HG03103 (cell line): ENCODE measurements at regions not wholly inside any gene's neighbourhood (a gene's known extent, or its start where the extent isn't known, plus 50 kb on each side); places are given as distances from the start of the nearest gene placed in this dataset.
"Not testable (repeated sequence)": the region's sequence is repeated elsewhere in the genome, so short reads cannot be mapped to it uniquely, and the experiment has no call there.

Experiments used
- ATAC-seq: cut with Tn5 transposase; IDR thresholded peaks from one replicate; pipeline ENCODE4 v1.9.1; 2021; ENCODE audit warnings: low read depth; ENCODE audit not compliant: unreplicated experiment

DNA sequence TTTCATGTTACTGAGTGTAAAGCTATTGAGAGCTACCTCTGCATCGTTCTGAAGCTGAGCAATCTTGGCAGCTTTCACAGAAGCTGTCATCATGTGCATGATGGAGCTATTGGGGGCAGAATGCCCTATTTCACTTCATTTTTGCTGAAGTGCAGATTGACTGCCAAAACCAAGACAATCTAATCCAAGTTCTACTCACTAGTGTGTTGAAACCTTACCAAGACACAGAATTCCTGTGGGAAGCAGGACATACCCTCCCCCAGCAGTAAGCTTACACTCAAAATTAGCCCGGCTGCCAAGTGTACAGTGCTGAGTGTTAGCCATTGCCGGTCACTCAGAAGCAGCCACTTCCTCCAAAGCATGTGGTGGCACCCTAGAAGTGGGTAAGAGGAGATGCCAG lies 177.3 kb upstream of the TENT5A start:
- ATAC-seq: no peak

DNA sequence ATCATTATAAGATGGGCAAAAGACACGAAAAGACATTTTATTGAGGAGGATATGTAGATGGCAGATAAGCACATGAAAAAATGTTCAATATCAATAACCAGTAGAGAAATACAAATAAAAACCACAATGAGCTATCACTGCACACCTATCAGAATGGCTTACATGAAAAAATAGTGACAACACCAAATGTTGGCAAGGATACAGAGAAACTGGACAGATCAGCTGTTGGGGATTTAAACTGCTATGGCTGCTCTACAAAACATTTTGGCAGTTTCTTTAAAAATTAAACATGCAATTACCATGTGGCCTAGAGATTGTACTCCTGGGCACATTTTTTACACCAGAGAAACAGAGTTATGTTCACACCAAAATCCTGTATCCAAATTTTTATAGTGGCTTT lies 172.7 kb upstream of the TENT5A start:
- ATAC-seq: no peak

DNA sequence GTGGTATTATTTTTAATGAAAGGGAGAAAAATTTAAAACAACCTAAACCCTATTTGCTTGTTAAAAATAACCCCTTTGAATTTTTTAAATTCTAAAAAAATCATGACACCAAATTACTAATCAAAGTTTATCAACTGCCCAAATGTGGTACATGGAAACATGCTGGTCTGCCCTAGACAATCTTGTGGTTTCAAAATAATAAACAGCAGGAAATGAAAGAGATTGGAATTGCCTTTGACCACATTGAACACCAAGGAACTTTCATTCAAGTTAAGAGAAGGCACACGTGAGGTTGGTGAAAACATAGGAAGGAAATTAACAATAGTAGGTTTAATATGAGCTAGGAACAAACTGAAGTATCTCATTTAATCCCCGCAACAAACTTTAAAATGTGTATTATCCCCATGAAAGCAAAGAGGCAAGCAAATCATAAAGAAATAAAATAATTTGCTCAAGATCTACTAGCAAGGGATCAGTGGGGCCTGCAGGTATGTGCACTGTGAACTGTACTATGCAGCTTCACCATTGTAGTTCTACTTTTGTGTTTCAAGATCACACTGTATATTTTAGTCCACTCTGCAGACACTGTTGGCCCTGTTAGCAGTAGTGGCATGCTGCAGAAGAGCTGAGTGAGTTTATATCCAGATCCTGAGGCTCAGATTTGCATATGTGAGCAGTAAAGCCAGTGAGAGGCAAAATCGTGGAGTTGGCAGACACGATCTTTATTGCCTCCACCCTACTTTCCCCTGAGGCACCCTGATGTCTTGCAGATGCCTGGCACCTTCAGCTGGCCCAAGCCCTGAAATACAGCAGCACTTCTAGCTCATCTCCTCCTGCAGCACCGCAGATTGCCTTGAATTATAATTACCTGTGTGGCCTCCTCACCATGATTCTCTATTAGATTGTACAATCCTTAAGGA lies 157.8 kb upstream of the TENT5A start:
- no peak for ATAC-seq

DNA sequence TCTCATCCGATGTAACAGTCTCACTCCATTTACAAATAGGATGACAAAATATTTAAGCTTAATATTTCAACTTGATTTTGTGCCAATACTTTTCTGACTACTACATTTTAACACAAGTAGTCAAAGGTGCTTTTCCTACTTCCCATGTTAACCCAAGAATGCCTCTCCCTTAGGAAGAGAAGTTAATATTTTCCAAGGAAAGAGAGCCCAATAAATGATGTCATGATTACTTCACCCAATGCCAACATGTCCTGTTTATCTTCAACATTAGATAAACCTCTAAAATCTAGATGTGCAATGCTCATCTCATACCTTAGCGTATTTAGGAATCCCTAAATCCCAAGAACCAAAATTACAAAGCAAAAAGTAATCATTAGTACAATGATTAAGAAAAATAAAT lies 156.7 kb upstream of the TENT5A start:
- ATAC-seq: no peak

DNA sequence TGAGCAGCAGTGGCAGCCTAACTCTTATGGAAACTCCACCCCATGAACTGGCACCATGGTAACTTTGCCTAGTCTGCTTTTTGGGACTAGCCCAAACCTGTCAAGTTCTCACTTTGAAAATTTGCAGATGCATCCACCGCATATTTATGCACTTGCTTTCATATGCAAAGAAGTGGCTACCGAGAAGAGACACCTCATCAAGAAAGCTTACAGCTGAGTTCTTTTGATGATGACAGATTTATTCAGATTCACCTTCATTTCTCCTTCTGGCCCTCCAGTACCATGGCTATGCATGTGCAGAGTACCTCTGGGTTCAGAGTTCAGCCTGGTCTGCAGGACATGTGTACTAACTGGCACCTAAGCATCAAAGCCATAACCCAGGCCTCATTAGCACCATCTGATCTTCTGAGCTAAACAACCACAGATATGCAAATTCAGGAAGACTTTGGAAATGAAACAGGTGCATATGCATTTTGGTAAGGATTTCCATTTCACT lies 154.3 kb upstream of the TENT5A start:
- ATAC-seq: no peak

DNA sequence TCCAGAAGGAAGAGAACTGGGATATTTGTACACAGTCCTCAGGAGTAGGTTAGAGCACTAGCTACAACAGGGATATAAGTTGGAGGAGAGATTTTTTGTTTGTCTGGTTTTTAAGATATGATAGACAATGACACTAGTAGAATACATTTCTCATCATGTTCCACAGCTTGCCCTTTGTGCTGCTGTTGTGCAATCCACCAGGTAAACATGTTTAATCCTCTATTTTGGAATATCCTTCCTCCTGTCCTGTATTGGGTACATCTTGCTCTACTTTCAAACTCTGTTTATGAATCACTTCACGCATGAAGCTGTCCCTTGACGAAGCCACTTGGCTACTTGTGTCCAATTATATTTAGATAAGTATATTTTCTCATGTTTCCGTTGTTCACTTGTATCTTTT lies 153.6 kb upstream of the TENT5A start:
- ATAC-seq: no peak

DNA sequence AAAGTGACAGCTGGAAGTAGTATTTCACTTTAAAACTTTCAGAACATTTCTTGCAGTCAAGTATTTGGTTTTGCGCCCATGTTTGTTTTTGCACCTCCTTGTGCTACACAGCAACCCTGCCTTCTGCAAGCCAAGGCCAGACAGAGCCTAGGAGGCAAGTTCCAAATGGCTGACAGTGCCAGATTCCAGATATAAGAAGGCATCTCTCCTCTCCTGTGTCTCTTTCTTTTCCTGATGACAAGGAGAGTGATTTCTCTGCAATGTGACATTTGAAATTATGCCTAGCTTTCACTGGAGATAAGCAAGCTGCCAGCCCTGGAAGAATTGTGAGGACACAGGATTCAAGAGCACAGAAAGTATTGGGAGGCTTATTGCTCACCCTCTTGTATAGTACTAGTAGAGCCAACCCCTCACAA lies 149.1 kb upstream of the TENT5A start:
- ATAC-seq: no peak

DNA sequence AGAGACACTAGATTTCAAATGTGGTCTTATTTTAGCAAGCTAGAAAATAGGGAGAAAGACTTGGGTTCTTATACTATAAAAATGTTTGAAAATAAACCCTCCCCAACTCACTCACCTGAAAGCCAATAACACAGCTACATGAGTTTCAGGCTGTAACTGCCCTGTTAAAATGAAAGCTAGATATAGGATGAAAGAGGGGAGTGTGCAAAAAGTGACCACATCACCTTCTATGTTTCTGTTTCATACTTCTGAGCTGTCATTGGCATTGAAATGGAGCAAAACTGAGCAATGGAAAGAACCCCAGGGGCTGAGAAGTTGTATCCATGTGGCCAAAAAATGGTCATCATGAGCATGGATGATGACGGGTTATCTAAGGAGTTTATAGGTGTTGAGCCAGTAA lies 148.1 kb upstream of the TENT5A start:
- ATAC-seq: no peak

DNA sequence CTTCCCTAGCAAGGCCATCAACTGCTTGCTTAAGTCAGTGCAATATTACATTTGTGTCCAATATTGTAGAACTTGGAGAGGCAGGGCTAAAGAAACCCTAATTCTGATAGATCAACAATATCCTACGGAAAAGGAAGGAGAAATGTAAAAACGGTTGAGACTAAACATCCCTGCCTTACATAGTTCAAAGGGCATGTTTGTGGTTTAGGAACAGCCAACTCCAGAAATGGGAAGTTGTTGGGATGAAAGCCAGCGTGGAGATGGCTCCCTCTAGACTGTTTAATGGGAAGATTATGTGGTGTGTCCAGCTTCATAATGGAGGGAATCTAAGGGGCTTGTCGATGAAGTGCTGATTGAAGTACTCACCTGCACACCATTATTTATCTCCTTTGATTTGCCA lies 145.3 kb upstream of the TENT5A start:
- no peak for ATAC-seq

DNA sequence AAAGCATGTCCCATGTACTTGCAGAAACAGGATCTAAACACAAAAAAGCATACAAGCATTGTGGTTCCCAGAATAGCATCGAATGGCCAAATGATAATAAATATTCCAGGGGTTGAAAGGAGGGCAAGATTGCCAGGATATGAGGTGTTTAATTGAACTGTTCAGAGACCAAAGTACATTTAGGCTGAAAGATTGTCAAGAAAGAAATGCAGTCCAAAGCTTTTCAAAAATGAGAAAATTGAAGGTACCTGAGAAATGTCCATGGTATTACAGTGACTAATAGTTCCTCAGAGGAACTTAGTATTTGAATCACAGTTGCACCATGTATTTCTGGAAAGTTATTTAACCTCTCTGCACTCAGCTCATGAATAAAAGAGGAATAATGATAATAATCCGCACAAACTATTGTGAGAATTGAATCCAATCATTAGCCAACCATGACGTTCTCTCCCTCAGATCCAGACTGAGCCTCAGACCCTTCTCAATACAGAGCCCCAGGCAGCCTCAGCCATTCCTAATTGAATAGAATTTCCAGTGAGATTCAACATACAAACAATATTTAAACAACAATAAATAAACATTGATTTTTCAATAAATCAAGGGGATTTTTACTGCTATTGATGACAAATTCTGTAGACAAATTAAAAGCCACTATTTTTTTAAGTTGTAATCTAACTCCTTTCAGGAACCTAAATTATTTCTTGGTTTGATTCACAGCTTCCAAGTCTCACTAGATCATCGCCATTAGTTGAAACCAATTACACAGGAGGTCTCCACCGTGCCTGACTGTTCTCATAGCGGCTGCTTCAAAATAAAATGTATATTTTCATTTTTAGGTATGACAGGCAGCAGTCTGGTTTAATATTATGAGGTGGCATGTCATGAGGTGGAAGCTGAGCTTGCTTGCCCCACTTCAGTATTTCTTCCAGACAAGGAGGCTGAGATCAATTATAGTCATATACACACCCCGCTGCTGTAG lies 144.3 kb upstream of the TENT5A start:
- ATAC-seq: no peak

DNA sequence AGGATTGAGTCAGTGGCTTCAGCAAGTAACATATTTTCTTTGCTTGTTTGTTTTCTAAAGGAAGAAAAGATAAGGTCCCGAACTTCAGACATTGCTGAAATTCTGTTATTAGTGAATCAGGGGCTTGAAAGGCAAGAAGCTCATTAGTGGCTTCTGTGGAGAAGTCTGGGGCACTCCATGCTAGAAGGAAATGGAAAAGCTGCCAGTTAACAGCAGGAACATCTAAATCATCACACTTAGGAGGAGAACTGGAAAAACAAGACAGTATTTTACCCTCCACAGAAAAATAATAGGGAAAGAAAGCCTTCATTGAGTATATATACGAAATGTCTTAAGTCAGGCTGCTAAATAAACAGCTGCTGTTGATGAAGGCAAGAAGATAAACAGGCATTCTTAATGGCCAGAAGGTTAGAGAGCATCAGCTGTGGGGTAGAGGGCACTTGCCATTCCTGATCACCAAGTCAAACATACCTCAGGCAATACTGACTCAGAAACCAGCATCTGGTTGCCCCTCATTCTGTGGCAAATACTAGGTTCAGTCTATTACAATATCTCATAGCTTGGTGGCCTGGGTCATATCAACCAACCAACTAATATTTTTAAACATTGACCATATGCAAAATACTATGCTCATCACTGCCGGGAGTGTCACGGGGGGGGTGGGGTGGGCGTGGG lies 143.2 kb upstream of the TENT5A start:
- no peak for ATAC-seq

DNA sequence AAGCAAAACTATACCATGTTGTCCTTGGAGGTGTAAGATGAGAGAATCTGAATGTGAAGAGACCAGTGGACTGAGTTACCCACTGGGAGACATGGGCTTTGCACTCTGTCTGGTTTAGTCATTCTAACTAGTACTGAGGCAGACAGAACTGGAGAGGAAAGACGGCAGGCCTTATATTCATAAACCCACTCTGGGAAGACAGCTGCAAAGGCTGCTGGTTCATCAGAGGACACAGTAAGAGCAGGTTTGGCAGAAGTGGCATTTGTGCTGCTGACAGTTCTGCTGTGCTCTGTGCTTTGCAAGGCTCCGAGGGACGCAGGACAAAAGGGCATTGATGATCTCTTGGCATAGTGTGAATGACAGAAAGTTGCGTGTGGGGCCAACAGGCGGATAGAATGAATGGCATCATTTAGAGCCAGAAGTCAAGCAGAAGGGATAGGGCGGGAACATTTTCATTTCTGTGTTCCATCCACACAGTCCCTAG lies 142.3 kb upstream of the TENT5A start:
- no peak for ATAC-seq

DNA sequence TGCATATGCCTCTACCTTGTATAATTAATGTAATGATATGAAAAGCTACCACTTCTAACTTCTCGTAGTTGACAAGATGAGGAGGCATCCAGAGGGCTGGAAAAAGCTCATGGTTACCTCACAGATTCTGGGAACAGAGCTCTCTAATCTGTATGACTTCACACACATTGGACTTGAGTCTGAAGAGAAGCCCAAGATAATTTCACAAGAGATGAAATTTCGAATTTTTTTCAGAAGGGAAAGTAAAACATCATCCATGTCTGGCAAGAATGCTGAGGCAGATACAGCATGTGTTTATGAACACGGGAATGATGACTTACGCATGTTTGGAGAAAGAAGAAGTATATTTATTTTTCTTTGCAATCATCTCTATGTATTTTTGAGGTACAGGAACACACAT lies 141.8 kb upstream of the TENT5A start:
- ATAC-seq: no peak

DNA sequence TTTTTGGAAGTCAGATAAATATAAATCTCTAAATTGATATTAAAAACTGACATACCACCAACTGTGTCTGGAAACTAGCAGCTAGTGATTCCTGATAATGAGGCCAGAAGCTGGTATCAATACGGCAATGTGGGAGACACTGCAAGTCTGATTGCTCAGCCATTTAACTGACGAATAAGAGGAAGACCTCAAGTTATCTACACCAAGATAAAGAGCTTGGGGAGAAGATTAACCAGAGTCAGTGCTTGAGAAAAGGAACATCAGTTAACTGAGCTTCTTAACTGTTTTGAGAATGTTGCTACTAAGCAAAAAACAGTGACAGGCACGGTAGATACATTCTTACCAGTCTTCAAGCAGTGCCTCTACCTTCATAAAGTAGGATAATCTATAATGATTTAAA lies 140.4 kb upstream of the TENT5A start:
- no peak for ATAC-seq

DNA sequence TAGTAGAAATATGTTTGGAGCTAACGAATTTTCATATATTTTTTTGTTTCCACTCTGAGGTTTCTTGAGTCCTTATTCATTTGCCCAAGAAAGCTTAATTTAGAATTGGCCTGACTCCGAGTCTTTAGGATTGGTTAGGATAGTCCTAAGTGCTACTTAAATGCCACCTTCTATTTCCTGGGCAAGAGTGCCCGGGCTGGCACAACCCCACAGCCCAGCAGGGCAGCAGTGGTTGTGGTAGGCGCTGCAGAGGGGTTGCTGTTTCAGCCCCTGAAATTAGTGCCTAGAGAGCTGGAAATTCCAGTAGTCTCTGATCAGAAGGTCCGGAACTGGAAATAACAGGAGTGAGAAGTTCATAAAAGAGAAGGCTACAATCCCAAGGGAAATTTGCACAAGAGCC lies 139.4 kb upstream of the TENT5A start:
- ATAC-seq: no peak

DNA sequence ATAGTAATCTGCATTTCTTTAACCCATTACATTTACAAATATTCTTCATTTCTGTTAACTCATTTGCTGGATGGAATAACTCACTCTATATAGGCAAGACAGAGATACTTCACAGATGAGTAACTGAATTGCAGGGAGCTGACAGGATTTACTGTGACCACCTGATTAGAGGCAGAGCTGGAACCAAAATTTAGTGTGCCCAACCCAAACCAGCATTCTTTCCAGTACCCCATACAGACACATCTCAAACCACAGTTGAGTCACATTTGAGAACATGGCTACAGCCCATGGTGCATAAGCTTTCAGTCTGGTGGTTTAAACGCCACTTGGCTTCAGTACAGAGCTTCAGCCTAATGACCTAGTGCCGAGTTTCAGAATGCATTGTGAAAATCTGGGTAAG lies 138.4 kb upstream of the TENT5A start:
- no peak for ATAC-seq

DNA sequence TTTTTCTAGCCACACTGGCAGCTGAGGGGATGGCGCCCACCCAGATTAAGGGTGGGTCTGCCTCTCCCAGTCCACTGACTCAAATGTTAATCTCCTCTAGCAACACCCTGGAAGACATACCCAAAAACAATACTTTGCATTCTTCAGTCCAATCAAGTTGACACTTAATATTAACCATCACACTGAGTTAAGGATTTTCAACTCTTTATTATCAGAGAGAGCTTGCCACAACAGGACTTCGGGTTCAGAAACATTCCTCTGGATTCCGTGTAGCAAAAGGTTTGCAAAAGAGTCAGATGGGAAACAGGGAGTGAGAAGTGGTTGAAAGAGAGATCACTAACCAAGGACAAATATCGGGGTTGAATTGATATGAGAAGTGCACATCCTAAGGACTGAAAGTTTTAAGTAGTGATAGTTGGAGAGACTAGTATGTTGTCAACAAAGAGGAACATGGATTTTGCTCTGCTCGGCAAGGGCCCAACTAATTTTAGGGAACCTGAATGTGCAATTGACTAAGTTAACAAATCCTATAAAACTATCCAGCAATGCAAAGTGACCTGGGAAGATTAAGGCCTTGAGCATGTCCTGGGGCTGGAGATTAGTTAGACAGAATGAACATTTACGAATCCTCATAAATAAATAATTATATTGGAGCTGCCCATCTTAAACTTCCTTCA lies 137.0 kb upstream of the TENT5A start:
- no peak for ATAC-seq

DNA sequence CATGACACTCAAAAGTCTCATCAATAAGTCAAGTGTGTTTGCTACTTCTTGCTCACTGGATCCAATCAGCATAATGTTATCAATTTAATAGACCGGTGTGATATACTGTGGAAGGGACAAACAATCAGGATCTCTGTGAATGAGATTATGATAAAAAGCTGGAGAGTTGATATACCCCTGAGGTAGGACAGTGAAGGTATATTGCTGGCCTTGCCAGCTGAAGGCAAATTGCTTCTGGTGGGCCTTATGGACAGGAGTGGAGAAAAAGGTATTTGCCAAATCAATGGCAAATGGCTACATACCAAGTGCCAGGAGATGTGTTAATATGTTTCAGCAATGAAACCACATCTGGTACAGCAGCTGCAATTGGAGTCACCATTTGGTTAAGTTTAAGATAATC lies 134.4 kb upstream of the TENT5A start:
- ATAC-seq: not testable (repeated sequence)

DNA sequence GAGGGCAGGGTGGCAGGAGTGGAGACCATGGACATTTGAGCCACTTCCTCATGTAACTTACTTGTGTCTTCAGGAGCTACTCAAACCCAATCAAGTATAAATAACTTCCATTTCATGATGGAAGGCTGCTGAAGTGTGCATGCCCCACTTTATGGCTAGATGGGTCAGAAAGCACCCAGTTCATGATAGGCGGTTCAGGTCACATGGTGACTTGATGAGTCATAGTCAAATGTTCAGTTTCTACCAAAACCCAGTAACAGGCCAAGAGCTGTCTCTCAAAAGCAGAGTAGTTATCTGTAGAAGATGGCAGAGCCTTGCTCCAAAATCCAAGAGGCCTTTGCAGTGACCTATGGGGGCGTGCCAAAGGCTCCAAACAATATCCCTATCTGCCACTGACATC lies 133.7 kb upstream of the TENT5A start:
- no peak for ATAC-seq

DNA sequence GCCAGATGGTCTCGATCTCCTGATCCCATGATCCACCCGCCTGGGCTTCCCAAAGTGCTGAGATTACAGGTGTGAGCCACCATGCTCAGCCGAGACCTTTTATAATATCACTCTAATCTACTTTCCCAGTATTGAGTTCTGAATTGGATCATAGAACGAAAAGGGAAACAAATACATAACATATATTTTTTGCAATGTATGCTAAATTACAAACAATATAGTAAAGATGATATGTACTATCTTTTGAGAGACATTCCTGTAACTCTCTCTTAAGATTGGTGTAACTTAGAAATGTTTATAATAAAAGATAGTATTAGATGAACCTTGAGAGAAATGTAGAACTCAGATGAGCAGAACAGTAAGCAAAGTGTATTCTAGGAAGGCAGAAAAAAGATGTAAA lies 129.2 kb upstream of the TENT5A start:
- ATAC-seq: no peak
